ENCODE measurements at regions not wholly inside any gene's neighbourhood (a gene's known extent, or its start where the extent isn't known, plus 50 kb on each side); places are given as distances from the start of the nearest gene placed in this dataset.

DNA sequence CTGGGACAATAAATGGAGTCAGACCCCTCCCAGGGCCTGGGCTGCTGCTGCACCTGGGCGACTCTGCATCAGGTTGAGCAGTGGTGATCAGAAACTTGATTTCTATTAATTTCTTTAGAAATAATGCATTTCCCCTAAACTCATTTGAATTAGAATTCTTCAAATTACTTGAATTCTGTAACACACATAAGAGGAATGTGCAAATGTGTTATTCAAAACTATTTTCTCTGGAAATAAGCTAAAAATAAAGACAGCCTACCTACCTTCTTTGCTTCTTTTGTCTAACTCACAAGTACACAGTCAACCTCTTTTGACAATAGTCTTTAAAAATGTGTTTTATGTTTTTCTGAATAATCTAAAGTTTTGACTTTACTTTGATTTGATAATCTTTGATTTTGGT is 433.0 kb downstream of the KLF12 start:
- Histone ChIP-seq H3K36me3 (no peaks in the 10 kb centered on the region), H3K27ac (no peak overlapping the region), H3K9me3 (no peaks in the 10 kb centered on the region), H3K27me3 (replicated peaks; ENCODE audit: insufficient read depth) (no peaks in the 10 kb centered on the region), H3K4me3 (no peak overlapping the region), H3K4me1 (ENCODE audit: control insufficient read depth in 1 of 2, low read depth in 2 of 2) (no peaks in the 10 kb centered on the region)
- ATAC-seq (ENCODE audit: insufficient number of reproducible peaks, low FRiP score, low read depth) (no peak), DNase-seq (ENCODE audit: low spot score) (no peak)
- TF ChIP-seq, protein P1, sequence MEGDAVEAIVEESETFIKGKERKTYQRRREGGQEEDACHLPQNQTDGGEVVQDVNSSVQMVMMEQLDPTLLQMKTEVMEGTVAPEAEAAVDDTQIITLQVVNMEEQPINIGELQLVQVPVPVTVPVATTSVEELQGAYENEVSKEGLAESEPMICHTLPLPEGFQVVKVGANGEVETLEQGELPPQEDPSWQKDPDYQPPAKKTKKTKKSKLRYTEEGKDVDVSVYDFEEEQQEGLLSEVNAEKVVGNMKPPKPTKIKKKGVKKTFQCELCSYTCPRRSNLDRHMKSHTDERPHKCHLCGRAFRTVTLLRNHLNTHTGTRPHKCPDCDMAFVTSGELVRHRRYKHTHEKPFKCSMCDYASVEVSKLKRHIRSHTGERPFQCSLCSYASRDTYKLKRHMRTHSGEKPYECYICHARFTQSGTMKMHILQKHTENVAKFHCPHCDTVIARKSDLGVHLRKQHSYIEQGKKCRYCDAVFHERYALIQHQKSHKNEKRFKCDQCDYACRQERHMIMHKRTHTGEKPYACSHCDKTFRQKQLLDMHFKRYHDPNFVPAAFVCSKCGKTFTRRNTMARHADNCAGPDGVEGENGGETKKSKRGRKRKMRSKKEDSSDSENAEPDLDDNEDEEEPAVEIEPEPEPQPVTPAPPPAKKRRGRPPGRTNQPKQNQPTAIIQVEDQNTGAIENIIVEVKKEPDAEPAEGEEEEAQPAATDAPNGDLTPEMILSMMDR (IDR thresholded peaks at IDR 0.05) = no peak

- Histone ChIP-seq H3K9me3 (no peaks in the 10 kb centered on the region), H3K4me3 (no peak overlapping the region), H3K27me3 (replicated peaks; ENCODE audit: insufficient read depth) (no peaks in the 10 kb centered on the region), H3K36me3 (peaks cover 4% of the 10 kb centered on the region), H3K27ac (no peak overlapping the region), H3K4me1 (ENCODE audit: control insufficient read depth in 1 of 2, low read depth in 2 of 2) (no peaks in the 10 kb centered on the region)
- TF ChIP-seq, protein P1 (IDR thresholded peaks at IDR 0.05) = no peak
- no peak for DNase-seq (ENCODE audit: low spot score)
- ATAC-seq (ENCODE audit: insufficient number of reproducible peaks, low FRiP score, low read depth) = no peak
Measured at GRCh38 chr13:73698859-73699258, 435.3 kb downstream of the KLF12 start.

- H3K27ac ChIP-seq = no peak overlapping the region
- ATAC-seq (ENCODE audit: insufficient number of reproducible peaks, low FRiP score, low read depth) (no peak), DNase-seq (ENCODE audit: low spot score) (no peak)
- H3K4me3 ChIP-seq = no peak overlapping the region
- no peaks in the 10 kb centered on the region for H3K9me3 ChIP-seq
- TF ChIP-seq, protein P1 (IDR thresholded peaks at IDR 0.05) = no peak
- H3K27me3 ChIP-seq (replicated peaks; ENCODE audit: insufficient read depth) = no peaks in the 10 kb centered on the region
- H3K4me1 ChIP-seq (ENCODE audit: control insufficient read depth in 1 of 2, low read depth in 2 of 2) = no peaks in the 10 kb centered on the region
- H3K36me3 ChIP-seq = peaks cover 4% of the 10 kb centered on the region
Measured at GRCh38 chr13:73697166-73697565, 437.0 kb downstream of the KLF12 start.

DNA sequence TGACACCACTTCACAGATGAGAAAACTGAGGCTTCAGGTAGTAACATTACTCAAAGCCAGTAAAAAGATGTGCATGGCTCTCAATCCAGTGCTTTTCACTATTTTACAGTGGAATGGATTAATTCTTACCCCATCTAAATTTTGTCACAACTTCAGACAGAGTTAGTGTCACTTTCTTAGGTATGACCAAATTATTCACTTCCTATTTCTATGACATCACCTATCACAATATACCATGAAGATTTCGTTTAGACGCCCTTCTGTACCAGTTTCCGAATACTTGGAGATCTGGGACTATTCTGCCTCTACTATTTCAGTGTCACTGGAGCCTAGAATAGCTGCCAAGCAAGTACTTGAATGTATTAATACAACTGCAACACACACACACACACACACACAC is 437.5 kb downstream of the KLF12 start:
- ATAC-seq (ENCODE audit: insufficient number of reproducible peaks, low FRiP score, low read depth) (no peak), DNase-seq (ENCODE audit: low spot score) (no peak)
- H3K27ac ChIP-seq = no peak overlapping the region
- no peak overlapping the region for H3K4me3 ChIP-seq
- no peaks in the 10 kb centered on the region for H3K4me1 ChIP-seq (ENCODE audit: control insufficient read depth in 1 of 2, low read depth in 2 of 2)
- H3K27me3 ChIP-seq (replicated peaks; ENCODE audit: insufficient read depth) = no peaks in the 10 kb centered on the region
- no peaks in the 10 kb centered on the region for H3K9me3 ChIP-seq
- H3K36me3 ChIP-seq = peaks cover 6% of the 10 kb centered on the region
- TF ChIP-seq, protein P1 (IDR thresholded peaks at IDR 0.05) = no peak

- DNase-seq (ENCODE audit: low spot score) = no peak
- no peak for ATAC-seq (ENCODE audit: insufficient number of reproducible peaks, low FRiP score, low read depth)
- no peak overlapping the region for H3K4me3 ChIP-seq
- no peaks in the 10 kb centered on the region for H3K9me3 ChIP-seq
- H3K27me3 ChIP-seq (replicated peaks; ENCODE audit: insufficient read depth) = no peaks in the 10 kb centered on the region
- TF ChIP-seq, protein P1 (IDR thresholded peaks at IDR 0.05) = no peak
- H3K4me1 ChIP-seq (ENCODE audit: control insufficient read depth in 1 of 2, low read depth in 2 of 2) = no peaks in the 10 kb centered on the region
- peaks cover 6% of the 10 kb centered on the region for H3K36me3 ChIP-seq
- H3K27ac ChIP-seq = no peak overlapping the region
Measured at GRCh38 chr13:73696271-73696670, 437.9 kb downstream of the KLF12 start.
